ENCODE measurements at regions not wholly inside any gene's neighbourhood (a gene's known extent, or its start where the extent isn't known, plus 50 kb on each side); places are given as distances from the start of the nearest gene placed in this dataset.

GRCh38 chr6:165745492-165745891, 82.5 kb upstream of the PDE10A start:
- Histone ChIP-seq H3K9me3 (ENCODE audit: insufficient read depth, low read length) (no peaks in the 10 kb centered on the region), H3F3A (ENCODE audit: insufficient read depth) (no peaks in the 10 kb centered on the region), H3K27ac (ENCODE audit: low read depth, low read length) (no peak overlapping the region), H2AFZ (ENCODE audit: low read depth, low read length, severe bottlenecking) (no peak overlapping the region), H3K9me2 (replicated peaks; ENCODE audit: insufficient read depth, low read length) (no peaks in the 10 kb centered on the region), H3K79me2 (ENCODE audit: insufficient read depth, low read length) (no peaks in the 10 kb centered on the region), H3K27me3 (ENCODE audit: low read length) (no peaks in the 10 kb centered on the region), H3K9ac (ENCODE audit: low read length) (no peak overlapping the region), H4K20me1 (ENCODE audit: low read depth, low read length) (no peaks in the 10 kb centered on the region), H3K4me3 (ENCODE audit: insufficient read depth, low read length, poor library complexity, severe bottlenecking) (no peak overlapping the region), H3K36me3 (ENCODE audit: low read length) (no peaks in the 10 kb centered on the region), H3K4me2 (ENCODE audit: low read depth, low read length, poor library complexity, severe bottlenecking) (no peak overlapping the region)
- TF ChIP-seq CTCF (IDR thresholded peaks at IDR 0.05; ENCODE audit: insufficient read depth, low read length, poor library complexity, severe bottlenecking) (no peak), EZH2phosphoT487 (conservative IDR thresholded peaks at IDR 0.05; ENCODE audit: low read length) (no peak)

- H3K79me2 ChIP-seq (ENCODE audit: insufficient read depth, low read length): no peaks in the 10 kb centered on the region
- H3K9ac ChIP-seq (ENCODE audit: low read length): no peak overlapping the region
- no peak overlapping the region for H3K4me2 ChIP-seq (ENCODE audit: low read depth, low read length, poor library complexity, severe bottlenecking)
- no peaks in the 10 kb centered on the region for H3K9me2 ChIP-seq (replicated peaks; ENCODE audit: insufficient read depth, low read length)
- no peaks in the 10 kb centered on the region for H4K20me1 ChIP-seq (ENCODE audit: low read depth, low read length)
- H3K27ac ChIP-seq (ENCODE audit: low read depth, low read length): no peak overlapping the region
- no peaks in the 10 kb centered on the region for H3K36me3 ChIP-seq (ENCODE audit: low read length)
- H3K27me3 ChIP-seq (ENCODE audit: low read length): no peaks in the 10 kb centered on the region
- no peaks in the 10 kb centered on the region for H3K9me3 ChIP-seq (ENCODE audit: insufficient read depth, low read length)
- no peak overlapping the region for H3K4me3 ChIP-seq (ENCODE audit: insufficient read depth, low read length, poor library complexity, severe bottlenecking)
- no peaks in the 10 kb centered on the region for H3F3A ChIP-seq (ENCODE audit: insufficient read depth)
- H2AFZ ChIP-seq (ENCODE audit: low read depth, low read length, severe bottlenecking): no peak overlapping the region
- no peak for TF ChIP-seq CTCF (IDR thresholded peaks at IDR 0.05; ENCODE audit: insufficient read depth, low read length, poor library complexity, severe bottlenecking)
- no peak for TF ChIP-seq EZH2phosphoT487 (conservative IDR thresholded peaks at IDR 0.05; ENCODE audit: low read length)
Observed at GRCh38 chr6:165744555-165745228, 81.7 kb upstream of the PDE10A start.

- TF ChIP-seq EZH2phosphoT487 (conservative IDR thresholded peaks at IDR 0.05; ENCODE audit: low read length) (no peak), CTCF (IDR thresholded peaks at IDR 0.05; ENCODE audit: insufficient read depth, low read length, poor library complexity, severe bottlenecking) (no peak)
- H3K36me3 ChIP-seq (ENCODE audit: low read length): no peaks in the 10 kb centered on the region
- H3K27ac ChIP-seq (ENCODE audit: low read depth, low read length): no peak overlapping the region
- no peaks in the 10 kb centered on the region for H3K9me3 ChIP-seq (ENCODE audit: insufficient read depth, low read length)
- H4K20me1 ChIP-seq (ENCODE audit: low read depth, low read length): no peaks in the 10 kb centered on the region
- H3K9me2 ChIP-seq (replicated peaks; ENCODE audit: insufficient read depth, low read length): no peaks in the 10 kb centered on the region
- no peak overlapping the region for H2AFZ ChIP-seq (ENCODE audit: low read depth, low read length, severe bottlenecking)
- no peaks in the 10 kb centered on the region for H3K79me2 ChIP-seq (ENCODE audit: insufficient read depth, low read length)
- no peaks in the 10 kb centered on the region for H3K27me3 ChIP-seq (ENCODE audit: low read length)
- no peak overlapping the region for H3K9ac ChIP-seq (ENCODE audit: low read length)
- H3K4me2 ChIP-seq (ENCODE audit: low read depth, low read length, poor library complexity, severe bottlenecking): no peak overlapping the region
- no peaks in the 10 kb centered on the region for H3F3A ChIP-seq (ENCODE audit: insufficient read depth)
- no peak overlapping the region for H3K4me3 ChIP-seq (ENCODE audit: insufficient read depth, low read length, poor library complexity, severe bottlenecking)
Observed at GRCh38 chr6:165743366-165743898, 80.4 kb upstream of the PDE10A start.

Measured in SU-DHL-6 (cell line).